ENCODE measurements at regions not wholly inside any gene's neighbourhood (a gene's known extent, or its start where the extent isn't known, plus 50 kb on each side); places are given as distances from the start of the nearest gene placed in this dataset.

- CTCF ChIA-PET = no interaction called here
- H3K4me1 ChIP-seq (ENCODE audit: insufficient read depth, low read length, poor library complexity, severe bottlenecking) = no peaks in the 10 kb centered on the region
- BruUV-seq (replicated peaks) = no TSS peak
- POLR2A ChIA-PET (ENCODE audit: low non-redundant PET) = no interaction called here
- DNase-seq (ENCODE audit: low spot score) = no peak
- H3K27me3 ChIP-seq (replicated peaks; ENCODE audit: insufficient read depth, low read depth, low read length, poor library complexity) = no peaks in the 10 kb centered on the region
- intact Hi-C loops (cut with micrococcal nuclease; ENCODE audit: unreplicated experiment) = no loop called here
- no peak overlapping the region for H3K4me3 ChIP-seq (ENCODE audit: low read depth, low read length, poor library complexity, severe bottlenecking)
- H3K27ac ChIP-seq (ENCODE audit: low read depth, low read length, poor library complexity, severe bottlenecking) = no peak overlapping the region
- TF ChIP-seq EZH2 (IDR thresholded peaks at IDR 0.05; ENCODE audit: borderline replicate concordance, low read depth, low read length, poor library complexity, severe bottlenecking) (no peak), CTCF (conservative IDR thresholded peaks at IDR 0.05; ENCODE audit: low read depth, low read length) (no peak)
- no peaks in the 10 kb centered on the region for H3K9me3 ChIP-seq (ENCODE audit: low read depth, low read length, poor library complexity, severe bottlenecking)
- no peaks in the 10 kb centered on the region for H3K36me3 ChIP-seq (ENCODE audit: insufficient read depth, low read length, poor library complexity, severe bottlenecking)
Measured at GRCh38 chr22:27632451-27633295, 168.9 kb downstream of the MN1 start.

- DNase-seq (ENCODE audit: low spot score) = no peak
- ChIA-PET CTCF (no interaction called here), POLR2A (ENCODE audit: low non-redundant PET) (no interaction called here)
- no peaks in the 10 kb centered on the region for H3K9me3 ChIP-seq (ENCODE audit: low read depth, low read length, poor library complexity, severe bottlenecking)
- no peaks in the 10 kb centered on the region for H3K36me3 ChIP-seq (ENCODE audit: insufficient read depth, low read length, poor library complexity, severe bottlenecking)
- TF ChIP-seq CTCF (conservative IDR thresholded peaks at IDR 0.05; ENCODE audit: low read depth, low read length) (no peak), EZH2 (IDR thresholded peaks at IDR 0.05; ENCODE audit: borderline replicate concordance, low read depth, low read length, poor library complexity, severe bottlenecking) (no peak)
- H3K4me3 ChIP-seq (ENCODE audit: low read depth, low read length, poor library complexity, severe bottlenecking) = no peak overlapping the region
- no peak overlapping the region for H3K27ac ChIP-seq (ENCODE audit: low read depth, low read length, poor library complexity, severe bottlenecking)
- no peaks in the 10 kb centered on the region for H3K27me3 ChIP-seq (replicated peaks; ENCODE audit: insufficient read depth, low read depth, low read length, poor library complexity)
- no peaks in the 10 kb centered on the region for H3K4me1 ChIP-seq (ENCODE audit: insufficient read depth, low read length, poor library complexity, severe bottlenecking)
- no TSS peak for BruUV-seq (replicated peaks)
- intact Hi-C loops (cut with micrococcal nuclease; ENCODE audit: unreplicated experiment) = no loop called here
Measured at GRCh38 chr22:27633296-27633871, 168.2 kb downstream of the MN1 start.

GRCh38 chr22:27634043-27634740 is 167.4 kb downstream of the MN1 start:
- no peak for TF ChIP-seq CTCF (conservative IDR thresholded peaks at IDR 0.05; ENCODE audit: low read depth, low read length)
- TF ChIP-seq EZH2 (IDR thresholded peaks at IDR 0.05; ENCODE audit: borderline replicate concordance, low read depth, low read length, poor library complexity, severe bottlenecking) = no peak
- H3K4me3 ChIP-seq (ENCODE audit: low read depth, low read length, poor library complexity, severe bottlenecking) = no peak overlapping the region
- no peaks in the 10 kb centered on the region for H3K4me1 ChIP-seq (ENCODE audit: insufficient read depth, low read length, poor library complexity, severe bottlenecking)
- POLR2A ChIA-PET (ENCODE audit: low non-redundant PET) = no interaction called here
- H3K27me3 ChIP-seq (replicated peaks; ENCODE audit: insufficient read depth, low read depth, low read length, poor library complexity) = no peaks in the 10 kb centered on the region
- BruUV-seq (replicated peaks) = no TSS peak
- H3K9me3 ChIP-seq (ENCODE audit: low read depth, low read length, poor library complexity, severe bottlenecking) = no peaks in the 10 kb centered on the region
- CTCF ChIA-PET = no interaction called here
- DNase-seq (ENCODE audit: low spot score) = no peak
- H3K27ac ChIP-seq (ENCODE audit: low read depth, low read length, poor library complexity, severe bottlenecking) = no peak overlapping the region
- no peaks in the 10 kb centered on the region for H3K36me3 ChIP-seq (ENCODE audit: insufficient read depth, low read length, poor library complexity, severe bottlenecking)
- intact Hi-C loops (cut with micrococcal nuclease; ENCODE audit: unreplicated experiment) = no loop called here

Data from A673 (cell line).